CD4-positive, alpha-beta T cell (primary cell): ENCODE measurements at regions not wholly inside any gene's neighbourhood (a gene's known extent, or its start where the extent isn't known, plus 50 kb on each side); places are given as distances from the start of the nearest gene placed in this dataset.

ENCODE experiments used
- ATAC-seq: fragments of 200-7000 bp; cut with Tn5 transposase; one replicate; pipeline ENCODE4 v1.10.0; 2022; ENCODE audit warnings: mild to moderate bottlenecking; ENCODE audit not compliant: poor library complexity
- CTCF ChIA-PET: fragments of 350-600 bp; sonication (Branson Sonifier 250); formaldehyde crosslinking; loops from one replicate; lab custom pipeline; 2021; ENCODE audit warnings: antibody characterized with exemption, inconsistent platforms; lab: Charles Lee
- POLR2A ChIA-PET: fragments of 350-600 bp; sonication (Branson Sonifier 250); formaldehyde crosslinking; loops from one replicate; lab custom pipeline; 2021; ENCODE audit warnings: antibody characterized with exemption, inconsistent platforms; lab: Charles Lee
- DNase-seq, 14 experiments: peaks; one replicate each; pipeline ENCODE4 v3.0.0-alpha.2; 2013 to 2020; ENCODE audit warnings: mixed read lengths in 2 of 14
- H3K27ac ChIP-seq, 2 donors: one replicate each; pipeline versions ENCODE4 v1.5.1 to v1.7.0; 2013; ENCODE audit warnings: low read length in 2 of 2, low read depth in 1 of 2, mild to moderate bottlenecking in 1 of 2
- H3K27me3 ChIP-seq, 2 experiments: 1 replicate in 1 of 2; 2 replicates in 1 of 2; pipeline versions ENCODE4 v1.6.1 to v1.7.0; 2013; ENCODE audit warnings: low read length in 2 of 2, control low read depth in 1 of 2, mild to moderate bottlenecking in 1 of 2, moderate library complexity in 1 of 2; ENCODE audit not compliant: insufficient read depth in 2 of 2, control insufficient read depth in 1 of 2
- H3K36me3 ChIP-seq: one replicate; pipeline ENCODE4 v1.6.1; 2013; ENCODE audit warnings: low read length, control low read depth; ENCODE audit not compliant: insufficient read depth
- H3K4me1 ChIP-seq: one replicate; pipeline ENCODE4 v1.6.1; 2013; ENCODE audit warnings: low read length, control low read depth; ENCODE audit not compliant: insufficient read depth
- H3K4me3 ChIP-seq: one replicate; pipeline ENCODE4 v1.5.1; 2013; ENCODE audit warnings: mild to moderate bottlenecking, low read length, moderate library complexity
- H3K9me3 ChIP-seq, 2 experiments: 1 replicate in 1 of 2; 2 replicates in 1 of 2; pipeline versions ENCODE4 v1.6.1 to v1.7.0; 2013; ENCODE audit warnings: low read length in 2 of 2, mild to moderate bottlenecking in 2 of 2, control low read depth in 1 of 2, moderate library complexity in 1 of 2; ENCODE audit not compliant: control insufficient read depth in 1 of 2, insufficient read depth in 1 of 2
- H3K27ac Mint-ChIP-seq: one replicate; pipeline ENCODE4 v1.8.0; 2020; ENCODE audit warnings: mixed read lengths
- H3K27me3 Mint-ChIP-seq: one replicate; pipeline ENCODE4 v1.8.0; 2021; ENCODE audit warnings: mixed read lengths
- H3K36me3 Mint-ChIP-seq: one replicate; pipeline ENCODE4 v1.8.0; 2021; ENCODE audit warnings: low read depth, mixed read lengths
- H3K4me1 Mint-ChIP-seq: one replicate; pipeline ENCODE4 v1.8.0; 2021; ENCODE audit warnings: low read depth, mixed read lengths
- H3K4me3 Mint-ChIP-seq: one replicate; pipeline ENCODE4 v1.8.0; 2020; ENCODE audit warnings: mild to moderate bottlenecking, mixed read lengths
- H3K9me3 Mint-ChIP-seq: one replicate; pipeline ENCODE4 v1.8.0; 2020; ENCODE audit warnings: mixed read lengths
- CTCF ChIP-seq: fragments of 200-600 bp; IDR thresholded peaks from one replicate; pipeline ENCODE4 v1.8.0; 2022; ENCODE audit warnings: antibody characterized with exemption, mild to moderate bottlenecking
- intact Hi-C, 2 experiments: fragments of 100-400 bp; cut with DNase I in 1 of 2; cut with micrococcal nuclease in 1 of 2; formaldehyde crosslinking; loops; one replicate each; pipeline versions ENCODE4 v1.15.1 to v1.9.0; 2023 to 2025; cut with DNase I, micrococcal nuclease

GRCh38 chr1:73711089-73711488 is 486.9 kb downstream of the LRRIQ3 start:
- H3K4me1 Mint-ChIP-seq: no peaks in the 10 kb centered on the region
- H3K27ac ChIP-seq: no peak overlapping the region
- no peak overlapping the region for H3K27ac Mint-ChIP-seq
- H3K9me3 Mint-ChIP-seq: peaks cover 5% of the 10 kb centered on the region
- intact Hi-C loops: no loop called here
- ChIA-PET CTCF (no interaction called here), POLR2A (interaction anchor here (0.6 kb wide), 1 partner anchor 8 kb away, joined by 3 read pairs; no protein-coding TSS in a partner anchor)
- H3K9me3 ChIP-seq: no peaks in the 10 kb centered on the region
- ATAC-seq (no peak), DNase-seq (no peak)
- H3K4me3 ChIP-seq: no peak overlapping the region
- H3K36me3 Mint-ChIP-seq: no peaks in the 10 kb centered on the region
- no peak for TF ChIP-seq CTCF
- no peaks in the 10 kb centered on the region for H3K4me1 ChIP-seq
- no peaks in the 10 kb centered on the region for H3K36me3 ChIP-seq
- no peaks in the 10 kb centered on the region for H3K27me3 Mint-ChIP-seq
- no peaks in the 10 kb centered on the region for H3K27me3 ChIP-seq
- no peak overlapping the region for H3K4me3 Mint-ChIP-seq

DNA sequence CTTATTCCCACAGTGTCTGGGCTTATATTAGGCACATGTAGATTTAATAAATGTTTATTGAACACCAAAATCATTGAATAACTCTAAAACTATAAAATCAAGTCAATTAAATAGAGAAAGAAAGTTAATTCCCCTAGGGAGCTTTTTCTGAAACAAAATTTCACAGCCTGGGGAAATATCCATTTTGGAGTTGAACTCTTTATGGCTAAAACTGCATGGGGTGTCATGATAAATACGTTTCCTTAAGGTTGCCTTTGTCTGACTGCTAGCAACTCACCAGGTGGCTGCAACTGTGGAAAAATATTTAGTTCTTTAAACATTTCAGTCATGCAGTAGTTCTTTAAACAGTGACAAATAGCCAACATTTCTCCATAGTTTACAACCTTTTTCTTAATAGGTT is 496.1 kb downstream of the LRRIQ3 start:
- no peaks in the 10 kb centered on the region for H3K4me1 Mint-ChIP-seq
- Histone ChIP-seq H3K27ac (no peak overlapping the region), H3K36me3 (no peaks in the 10 kb centered on the region), H3K9me3 (no peaks in the 10 kb centered on the region), H3K4me1 (no peaks in the 10 kb centered on the region), H3K27me3 (no peaks in the 10 kb centered on the region), H3K4me3 (no peak overlapping the region)
- H3K4me3 Mint-ChIP-seq: no peak overlapping the region
- no peak for TF ChIP-seq CTCF
- ATAC-seq (no peak), DNase-seq (no peak)
- peaks cover 2% of the 10 kb centered on the region for H3K9me3 Mint-ChIP-seq
- no peak overlapping the region for H3K27ac Mint-ChIP-seq
- no peaks in the 10 kb centered on the region for H3K27me3 Mint-ChIP-seq
- CTCF ChIA-PET: no interaction called here
- H3K36me3 Mint-ChIP-seq: no peaks in the 10 kb centered on the region
- intact Hi-C loops: no loop called here
- POLR2A ChIA-PET: no interaction called here

- Histone ChIP-seq H3K4me1 (no peaks in the 10 kb centered on the region), H3K36me3 (no peaks in the 10 kb centered on the region), H3K4me3 (no peak overlapping the region), H3K27me3 (no peaks in the 10 kb centered on the region), H3K9me3 (no peaks in the 10 kb centered on the region), H3K27ac (no peak overlapping the region)
- Mint-ChIP-seq H3K9me3 (peaks cover 2% of the 10 kb centered on the region), H3K4me1 (no peaks in the 10 kb centered on the region), H3K27ac (no peak overlapping the region), H3K36me3 (no peaks in the 10 kb centered on the region), H3K4me3 (no peak overlapping the region), H3K27me3 (no peaks in the 10 kb centered on the region)
- CTCF ChIA-PET: no interaction called here
- POLR2A ChIA-PET: no interaction called here
- DNase-seq (no peak), ATAC-seq (no peak)
- intact Hi-C loops: no loop called here
- TF ChIP-seq CTCF: no peak
These were observed 521.8 kb downstream of the LRRIQ3 start for GRCh38 chr1:73676186-73676585.
